ENCODE measurements at regions not wholly inside any gene's neighbourhood (a gene's known extent, or its start where the extent isn't known, plus 50 kb on each side); places are given as distances from the start of the nearest gene placed in this dataset.
"Not testable (repeated sequence)": the region's sequence is repeated elsewhere in the genome, so short reads cannot be mapped to it uniquely, and the experiment has no call there.

GRCh38 chr17:51387986-51388385, 127.6 kb downstream of the UTP18 start:
- DNase-seq (ENCODE audit: low read depth, low spot score): no peak

GRCh38 chr17:51389875-51390274, 129.5 kb downstream of the UTP18 start:
- no peak for DNase-seq (ENCODE audit: low read depth, low spot score)

- DNase-seq (ENCODE audit: low read depth, low spot score): no peak
These were observed 131.8 kb downstream of the UTP18 start for GRCh38 chr17:51391982-51392654.

- DNase-seq (ENCODE audit: low read depth, low spot score): no peak
These were observed 135.3 kb downstream of the UTP18 start for GRCh38 chr17:51395621-51396020.

GRCh38 chr17:51397361-51398127, 137.2 kb downstream of the UTP18 start:
- DNase-seq (ENCODE audit: low read depth, low spot score): no peak

GRCh38 chr17:51398128-51398525, 137.8 kb downstream of the UTP18 start:
- DNase-seq (ENCODE audit: low read depth, low spot score): no peak

GRCh38 chr17:51398687-51399086, 138.3 kb downstream of the UTP18 start:
- no peak for DNase-seq (ENCODE audit: low read depth, low spot score)

- no peak for DNase-seq (ENCODE audit: low read depth, low spot score)
These were observed 140.9 kb downstream of the UTP18 start for GRCh38 chr17:51401279-51401678.

GRCh38 chr17:51402899-51403298, 142.6 kb downstream of the UTP18 start:
- no peak for DNase-seq (ENCODE audit: low read depth, low spot score)

GRCh38 chr17:51407576-51407975, 147.2 kb downstream of the UTP18 start:
- DNase-seq (ENCODE audit: low read depth, low spot score): no peak

- no peak for DNase-seq (ENCODE audit: low read depth, low spot score)
These were observed 159.1 kb downstream of the UTP18 start for GRCh38 chr17:51419476-51419875.

GRCh38 chr17:51421525-51421924, 161.2 kb downstream of the UTP18 start:
- DNase-seq (ENCODE audit: low read depth, low spot score): no peak

GRCh38 chr17:51422634-51423033, 162.3 kb downstream of the UTP18 start:
- no peak for DNase-seq (ENCODE audit: low read depth, low spot score)

GRCh38 chr17:51423421-51424160, 163.2 kb downstream of the UTP18 start:
- no peak for DNase-seq (ENCODE audit: low read depth, low spot score)

- DNase-seq (ENCODE audit: low read depth, low spot score): no peak
These were observed 165.4 kb downstream of the UTP18 start for GRCh38 chr17:51425773-51426172.

- no peak for DNase-seq (ENCODE audit: low read depth, low spot score)
These were observed 167.0 kb downstream of the UTP18 start for GRCh38 chr17:51427323-51427811.

- DNase-seq (ENCODE audit: low read depth, low spot score): peak; percentile 13
These were observed 167.5 kb downstream of the UTP18 start for GRCh38 chr17:51427856-51428255.

- DNase-seq (ENCODE audit: low read depth, low spot score): no peak
These were observed 168.5 kb downstream of the UTP18 start for GRCh38 chr17:51428668-51429495.

GRCh38 chr17:51429938-51430337, 169.6 kb downstream of the UTP18 start:
- not testable (repeated sequence) for DNase-seq (ENCODE audit: low read depth, low spot score)

GRCh38 chr17:51430591-51430990, 170.2 kb downstream of the UTP18 start:
- DNase-seq (ENCODE audit: low read depth, low spot score): no peak

- no peak for DNase-seq (ENCODE audit: low read depth, low spot score)
These were observed 174.3 kb downstream of the UTP18 start for GRCh38 chr17:51434434-51435170.
